Fibroblast of peridontal ligament (primary cell): ENCODE measurements at regions not wholly inside any gene's neighbourhood (a gene's known extent, or its start where the extent isn't known, plus 50 kb on each side); places are given as distances from the start of the nearest gene placed in this dataset.
"Not testable (repeated sequence)": the region's sequence is repeated elsewhere in the genome, so short reads cannot be mapped to it uniquely, and the experiment has no call there.

ENCODE experiments used
- DNase-seq: peaks from one replicate; pipeline ENCODE4 v3.0.0-alpha.2; 2010; ENCODE audit errors: extremely low read depth

GRCh38 chr1:58836408-58836807 lies 52.6 kb upstream of the JUN start:
- DNase-seq = no peak

GRCh38 chr1:58837886-58838285 lies 54.0 kb upstream of the JUN start:
- DNase-seq = no peak

GRCh38 chr1:58839147-58839795 lies 55.4 kb upstream of the JUN start:
- peak; percentile 41 for DNase-seq

- DNase-seq = peak; percentile 94
These were observed 56.3 kb upstream of the JUN start for GRCh38 chr1:58839846-58840835.

- DNase-seq = no peak
These were observed 57.6 kb upstream of the JUN start for GRCh38 chr1:58841455-58841854.

- no peak for DNase-seq
These were observed 59.1 kb upstream of the JUN start for GRCh38 chr1:58842941-58843340.

- DNase-seq = peak; percentile 67
These were observed 60.3 kb upstream of the JUN start for GRCh38 chr1:58844176-58844575.

GRCh38 chr1:58845942-58846341 lies 62.1 kb upstream of the JUN start:
- no peak for DNase-seq

- DNase-seq = peak; percentile 90
These were observed 65.1 kb upstream of the JUN start for GRCh38 chr1:58848818-58849411.

GRCh38 chr1:58849551-58849950 lies 65.7 kb upstream of the JUN start:
- no peak for DNase-seq

- DNase-seq = no peak
These were observed 66.8 kb upstream of the JUN start for GRCh38 chr1:58850636-58851035.

- no peak for DNase-seq
These were observed 69.1 kb upstream of the JUN start for GRCh38 chr1:58852731-58853485.

- DNase-seq = no peak
These were observed 70.7 kb upstream of the JUN start for GRCh38 chr1:58854576-58854975.

GRCh38 chr1:58855274-58856165 lies 71.7 kb upstream of the JUN start:
- no peak for DNase-seq

GRCh38 chr1:58856281-58856680 lies 72.4 kb upstream of the JUN start:
- DNase-seq = not testable (repeated sequence)

GRCh38 chr1:58857680-58858673 lies 74.1 kb upstream of the JUN start:
- no peak for DNase-seq

GRCh38 chr1:58859769-58860485 lies 76.1 kb upstream of the JUN start:
- DNase-seq = no peak

GRCh38 chr1:58861076-58861475 lies 77.2 kb upstream of the JUN start:
- DNase-seq = no peak

- no peak for DNase-seq
These were observed 77.7 kb upstream of the JUN start for GRCh38 chr1:58861506-58861905.
